D721Med (cell line): ENCODE measurements at regions not wholly inside any gene's neighbourhood (a gene's known extent, or its start where the extent isn't known, plus 50 kb on each side); places are given as distances from the start of the nearest gene placed in this dataset.
"Not testable (repeated sequence)": the region's sequence is repeated elsewhere in the genome, so short reads cannot be mapped to it uniquely, and the experiment has no call there.

Source experiments
- DNase-seq: peaks from one replicate; pipeline ENCODE4 v3.0.0; 2011; ENCODE audit warnings: low spot score; ENCODE audit not compliant: insufficient read length
- FAIRE-seq: peaks from 2 replicates; lab custom pipeline; 2011; peaks lifted over from hg19 to GRCh38; lab: Jason Lieb, UNC
- CTCF ChIP-seq: IDR thresholded peaks from 2 replicates; pipeline ENCODE4 v1.5.1; 2012; ENCODE audit warnings: mild to moderate bottlenecking, control low read depth; ENCODE audit not compliant: insufficient read depth; ENCODE audit errors: missing control alignments

DNA sequence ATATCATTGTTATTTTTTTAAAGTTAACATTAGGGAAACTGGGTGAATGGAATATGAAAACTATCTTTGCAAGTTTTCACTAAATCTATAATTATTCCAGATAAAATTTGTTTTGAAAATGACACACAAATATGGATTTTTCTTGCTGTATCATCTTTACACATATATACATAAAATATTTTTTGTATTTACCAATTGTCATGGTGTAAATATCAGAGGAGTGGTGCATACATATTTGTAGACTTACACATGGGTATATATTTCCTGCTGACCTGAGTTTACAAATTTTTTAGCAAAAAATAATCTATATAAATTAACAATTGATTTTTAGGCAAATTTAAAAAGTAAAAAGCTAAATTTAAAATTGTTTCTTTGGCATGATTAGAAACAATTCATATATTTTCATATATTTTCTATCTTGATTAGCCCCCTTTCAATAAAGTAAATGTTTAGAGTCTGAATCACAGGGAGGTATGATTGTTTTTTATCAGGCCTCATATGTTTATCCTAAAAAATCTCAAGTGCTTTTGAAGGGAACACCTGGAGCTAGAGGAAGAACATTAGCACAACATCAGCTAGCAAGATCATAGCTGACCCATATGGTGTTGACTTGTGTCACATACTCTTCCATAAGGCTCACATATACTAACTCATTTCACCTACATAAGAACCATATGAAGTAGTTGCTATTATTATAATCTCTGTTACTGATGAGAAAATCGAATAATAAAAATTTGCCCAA, 671.8 kb upstream of the GJE1 start:
- DNase-seq, result no peak
- FAIRE-seq, result no peak
- TF ChIP-seq CTCF, result no peak

- not testable (repeated sequence) for DNase-seq, FAIRE-seq
Measured at GRCh38 chr6:141460245-141460644, 672.5 kb upstream of the GJE1 start.

DNA sequence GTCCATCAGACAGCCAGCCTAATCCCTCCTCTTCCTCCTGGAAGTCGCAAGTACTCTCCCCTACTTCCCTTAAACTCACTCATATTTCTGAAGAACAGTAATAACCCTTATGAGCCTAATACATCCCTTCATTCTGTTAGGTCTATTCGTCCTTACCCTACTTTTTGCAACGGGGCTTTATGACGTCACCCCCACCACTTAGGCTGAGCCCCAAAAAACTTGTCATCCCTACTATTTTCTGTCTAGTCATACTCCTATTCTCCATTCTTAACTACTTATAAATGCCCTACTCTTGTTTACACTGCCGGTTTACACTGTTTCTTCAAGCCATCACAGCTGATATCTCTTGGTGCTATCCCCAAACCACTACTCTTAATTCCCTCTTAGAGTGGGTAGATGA, 674.7 kb upstream of the GJE1 start:
- not testable (repeated sequence) for DNase-seq, FAIRE-seq

GRCh38 chr6:141452354-141452686, 680.4 kb upstream of the GJE1 start:
- FAIRE-seq (no peak), DNase-seq (no peak)
- no peak for TF ChIP-seq CTCF

DNA sequence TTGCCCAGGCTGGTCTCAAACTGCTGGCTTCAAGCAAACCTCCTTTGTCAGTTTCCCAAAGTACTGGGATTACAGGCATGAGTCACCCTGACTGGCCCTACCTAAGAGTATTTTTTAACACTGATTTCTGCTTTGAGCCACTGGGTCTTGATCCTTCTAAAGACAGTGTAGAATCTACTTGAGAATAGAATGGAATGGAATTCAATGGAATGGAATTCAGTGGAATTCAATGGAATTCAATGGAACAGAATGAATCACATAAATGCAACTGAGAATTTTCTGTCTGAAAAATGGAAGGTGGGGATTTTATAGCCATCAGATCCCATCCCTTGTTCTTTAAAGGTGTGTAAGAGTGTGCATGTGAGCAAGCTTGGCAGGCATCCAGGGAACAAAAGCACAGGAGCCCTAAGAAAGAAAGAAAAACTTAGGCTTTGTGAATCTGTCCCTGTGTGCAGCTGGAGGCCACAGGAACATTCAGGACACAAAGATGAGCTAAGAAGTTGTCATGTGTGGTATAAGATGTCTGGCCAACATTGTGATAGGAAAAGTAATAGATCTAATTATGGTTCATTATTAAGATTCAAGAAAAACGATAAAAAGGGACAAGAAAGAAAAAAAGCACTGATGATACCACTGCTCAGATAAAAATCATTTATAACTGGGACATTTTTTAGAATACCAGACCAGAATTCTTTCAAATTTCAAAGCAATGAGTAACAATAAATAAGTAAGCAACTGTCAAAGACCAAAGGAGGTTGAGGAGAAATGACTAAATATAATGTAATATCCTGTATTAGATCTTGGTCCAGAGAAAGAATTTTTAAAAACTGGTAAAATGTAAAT, 681.0 kb upstream of the GJE1 start:
- TF ChIP-seq CTCF, result no peak
- FAIRE-seq (no peak), DNase-seq (no peak)

DNA sequence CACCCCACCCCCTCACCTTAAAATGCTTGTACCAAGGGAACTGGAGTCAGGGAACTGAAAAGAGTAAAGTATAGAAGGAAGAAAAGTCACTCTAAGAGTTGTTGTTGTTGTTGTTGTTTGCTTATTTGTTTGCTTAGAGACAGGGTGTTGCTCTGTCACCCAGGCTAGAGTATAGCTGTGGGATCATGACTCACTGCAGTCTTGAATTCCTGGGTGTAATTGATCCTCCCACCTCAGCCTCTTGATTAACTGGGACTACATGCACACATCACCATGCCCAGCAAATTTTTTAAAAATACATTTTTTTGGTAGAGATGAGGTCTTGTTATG, 681.6 kb upstream of the GJE1 start:
- no peak for DNase-seq
- no peak for FAIRE-seq

DNA sequence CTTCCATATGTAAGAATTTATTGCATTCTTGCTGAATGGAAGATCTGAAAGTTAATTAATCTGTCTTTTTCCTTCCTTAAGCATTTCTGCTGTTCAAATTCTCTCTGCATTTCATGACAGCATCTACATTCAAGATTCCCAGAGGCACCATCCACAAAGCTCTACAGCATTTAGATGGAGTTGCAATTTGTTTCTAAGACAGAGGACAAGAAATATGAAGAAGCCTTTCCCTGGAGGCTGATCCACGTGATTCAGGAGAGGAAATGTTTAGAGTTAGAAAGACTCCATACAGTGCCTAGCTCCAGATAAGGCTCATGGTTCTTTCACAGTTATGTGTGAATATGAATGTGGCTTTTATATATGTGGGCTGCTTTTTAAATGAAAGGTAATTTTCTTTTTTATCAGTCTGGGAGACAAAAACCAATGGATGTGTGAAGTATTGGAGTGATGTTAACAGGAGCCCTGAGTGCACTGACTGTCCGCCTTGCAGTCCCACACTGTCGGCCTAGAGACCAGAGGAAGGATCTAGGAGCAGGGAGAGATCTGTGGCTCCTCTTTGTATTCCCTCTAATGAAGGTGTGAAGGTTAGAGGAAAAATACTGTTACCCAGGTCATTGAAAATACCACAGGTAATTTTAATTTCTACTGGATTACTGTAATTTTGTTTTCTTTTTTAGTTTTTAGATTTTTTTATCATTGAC, 686.6 kb upstream of the GJE1 start:
- FAIRE-seq (peak; percentile 16), DNase-seq (no peak)
- TF ChIP-seq CTCF, result no peak

More for the DNA sequence above, 681.6 kb upstream of the GJE1 start:
- no peak for TF ChIP-seq CTCF
